A673 (cell line): ENCODE measurements at regions not wholly inside any gene's neighbourhood (a gene's known extent, or its start where the extent isn't known, plus 50 kb on each side); places are given as distances from the start of the nearest gene placed in this dataset.

Experiments
- EZH2 ChIP-seq: fragments of 200-600 bp; sonication (generic); IDR thresholded peaks from 2 replicates; pipeline ENCODE4 v1.6.1; 2017; ENCODE audit warnings: borderline replicate concordance, low read depth, mild to moderate bottlenecking, mixed read lengths, antibody characterized with exemption, low read length; ENCODE audit not compliant: poor library complexity, severe bottlenecking
- TF ChIP-seq, protein P1 (sequence below): fragments of 300-800, 200-600 bp; sonication (generic); conservative IDR thresholded peaks from 2 replicates; pipeline ENCODE4 v1.5.1; 2017; ENCODE audit warnings: low read depth, mild to moderate bottlenecking, antibody characterized with exemption, low read length, moderate library complexity, mixed read lengths

DNA sequence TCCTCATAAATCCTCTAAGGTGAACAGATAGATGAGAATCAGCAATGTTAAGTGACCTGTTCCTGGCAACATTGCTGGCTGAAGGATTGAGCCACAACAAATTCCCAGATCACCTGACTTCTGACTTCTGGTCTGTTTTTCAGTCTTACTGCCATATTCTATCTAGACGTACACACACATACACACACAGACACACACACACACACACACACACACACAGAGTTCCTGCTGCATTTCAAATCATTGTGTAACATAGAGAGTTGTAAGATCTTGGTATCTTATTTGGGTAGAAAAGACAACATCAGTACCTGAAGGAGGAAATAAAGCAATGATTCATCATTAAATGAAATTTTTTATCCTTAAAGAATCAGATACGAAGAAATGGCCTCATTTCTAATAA is 342.6 kb downstream of the MFSD1 start:
- TF ChIP-seq, protein P1, sequence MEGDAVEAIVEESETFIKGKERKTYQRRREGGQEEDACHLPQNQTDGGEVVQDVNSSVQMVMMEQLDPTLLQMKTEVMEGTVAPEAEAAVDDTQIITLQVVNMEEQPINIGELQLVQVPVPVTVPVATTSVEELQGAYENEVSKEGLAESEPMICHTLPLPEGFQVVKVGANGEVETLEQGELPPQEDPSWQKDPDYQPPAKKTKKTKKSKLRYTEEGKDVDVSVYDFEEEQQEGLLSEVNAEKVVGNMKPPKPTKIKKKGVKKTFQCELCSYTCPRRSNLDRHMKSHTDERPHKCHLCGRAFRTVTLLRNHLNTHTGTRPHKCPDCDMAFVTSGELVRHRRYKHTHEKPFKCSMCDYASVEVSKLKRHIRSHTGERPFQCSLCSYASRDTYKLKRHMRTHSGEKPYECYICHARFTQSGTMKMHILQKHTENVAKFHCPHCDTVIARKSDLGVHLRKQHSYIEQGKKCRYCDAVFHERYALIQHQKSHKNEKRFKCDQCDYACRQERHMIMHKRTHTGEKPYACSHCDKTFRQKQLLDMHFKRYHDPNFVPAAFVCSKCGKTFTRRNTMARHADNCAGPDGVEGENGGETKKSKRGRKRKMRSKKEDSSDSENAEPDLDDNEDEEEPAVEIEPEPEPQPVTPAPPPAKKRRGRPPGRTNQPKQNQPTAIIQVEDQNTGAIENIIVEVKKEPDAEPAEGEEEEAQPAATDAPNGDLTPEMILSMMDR, result no peak
- TF ChIP-seq EZH2, result no peak
